Activated CD8-positive, alpha-beta T cell treated with anti-CD3 and anti-CD28 coated beads, Interleukin-2, amount 10 ng/mL, durations not matched to agents 7 days and 5 days (primary cell): ENCODE measurements at regions not wholly inside any gene's neighbourhood (a gene's known extent, or its start where the extent isn't known, plus 50 kb on each side); places are given as distances from the start of the nearest gene placed in this dataset.
"Not testable (repeated sequence)": the region's sequence is repeated elsewhere in the genome, so short reads cannot be mapped to it uniquely, and the experiment has no call there.

Experiments used
- ATAC-seq: fragments of 150-1000 bp; cut with Tn5 transposase; one replicate; pipeline ENCODE4 v1.10.0; 2021; ENCODE audit warnings: moderate library complexity
- CTCF ChIA-PET: fragments of 350-600 bp; sonication (Branson Sonifier 250); formaldehyde crosslinking; loops from one replicate; lab custom pipeline; 2021; ENCODE audit warnings: antibody characterized with exemption; lab: Charles Lee
- POLR2A ChIA-PET: fragments of 350-600 bp; sonication (Branson Sonifier 250); formaldehyde crosslinking; loops from one replicate; lab custom pipeline; 2021; ENCODE audit warnings: antibody characterized with exemption; lab: Charles Lee
- DNase-seq: peaks from one replicate; pipeline ENCODE4 v3.0.0-alpha.2; 2020
- H3K27ac Mint-ChIP-seq: one replicate; pipeline ENCODE4 v1.8.0; 2021; ENCODE audit warnings: mild to moderate bottlenecking, mixed read lengths
- H3K27me3 Mint-ChIP-seq: one replicate; pipeline ENCODE4 v1.8.0; 2021; ENCODE audit warnings: low read depth, mixed read lengths
- H3K36me3 Mint-ChIP-seq: one replicate; pipeline ENCODE4 v1.8.0; 2021; ENCODE audit warnings: low read depth, mixed read lengths
- H3K4me1 Mint-ChIP-seq: one replicate; pipeline ENCODE4 v1.8.0; 2021; ENCODE audit warnings: low read depth, mixed read lengths
- H3K4me3 Mint-ChIP-seq: one replicate; pipeline ENCODE4 v1.8.0; 2021; ENCODE audit warnings: mild to moderate bottlenecking, mixed read lengths
- H3K9me3 Mint-ChIP-seq: one replicate; pipeline ENCODE4 v1.8.0; 2022; ENCODE audit warnings: mixed read lengths; ENCODE audit not compliant: insufficient read depth

DNA sequence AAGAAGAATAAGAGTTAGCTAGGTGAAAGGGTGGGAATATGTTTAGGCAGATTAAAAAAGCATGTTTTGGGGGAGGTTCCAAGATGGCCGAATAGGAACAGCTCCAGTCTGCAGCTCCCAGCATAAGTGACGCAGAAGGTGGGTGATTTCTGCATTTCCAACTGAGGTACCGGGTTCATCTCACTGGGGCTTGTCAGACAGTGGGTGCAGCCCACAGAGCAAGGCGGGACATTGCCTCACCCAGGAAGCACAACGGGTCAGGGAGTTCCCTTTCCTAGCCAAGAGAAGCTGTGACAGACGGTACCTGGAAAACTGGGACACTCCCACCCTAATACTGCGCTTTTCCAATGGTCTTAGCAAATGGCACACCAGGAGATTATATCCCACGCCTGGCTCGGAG lies 60.5 kb upstream of the FMOD start:
- H3K27me3 Mint-ChIP-seq: peaks cover 29% of the 10 kb centered on the region
- POLR2A ChIA-PET, H3K36me3 Mint-ChIP-seq, H3K4me3 Mint-ChIP-seq, H3K27ac Mint-ChIP-seq, ATAC-seq, H3K4me1 Mint-ChIP-seq, H3K9me3 Mint-ChIP-seq, DNase-seq: not testable (repeated sequence)
- CTCF ChIA-PET: interaction anchor here (1.6 kb wide), 1 partner anchor 144 kb away, joined by 6 read pairs; no protein-coding TSS in a partner anchor

DNA sequence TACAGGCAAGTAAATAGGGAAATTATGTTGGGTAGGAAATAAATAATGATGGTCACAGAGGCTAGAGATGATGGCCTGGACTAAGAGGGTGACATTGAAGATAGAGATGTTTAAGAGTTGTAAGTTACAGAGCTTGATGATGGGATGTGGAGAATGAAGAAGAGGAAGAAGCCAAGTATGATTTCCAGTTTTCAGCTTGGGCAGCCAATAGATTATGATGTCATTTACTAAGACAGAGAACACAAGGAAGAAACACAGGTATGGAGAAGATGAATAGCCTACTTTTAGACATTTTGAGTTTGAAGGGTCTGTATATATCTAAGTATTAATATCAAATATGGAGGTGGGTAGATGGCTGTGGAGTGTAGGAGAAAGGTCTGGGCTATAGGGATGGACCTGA lies 56.0 kb upstream of the PRELP start:
- Mint-ChIP-seq H3K4me3 (no peak overlapping the region), H3K36me3 (no peaks in the 10 kb centered on the region), H3K27me3 (peaks cover 21% of the 10 kb centered on the region), H3K4me1 (no peaks in the 10 kb centered on the region), H3K9me3 (no peaks in the 10 kb centered on the region), H3K27ac (no peak overlapping the region)
- ATAC-seq (no peak), DNase-seq (no peak)
- ChIA-PET POLR2A (no interaction called here), CTCF (no interaction called here)

DNA sequence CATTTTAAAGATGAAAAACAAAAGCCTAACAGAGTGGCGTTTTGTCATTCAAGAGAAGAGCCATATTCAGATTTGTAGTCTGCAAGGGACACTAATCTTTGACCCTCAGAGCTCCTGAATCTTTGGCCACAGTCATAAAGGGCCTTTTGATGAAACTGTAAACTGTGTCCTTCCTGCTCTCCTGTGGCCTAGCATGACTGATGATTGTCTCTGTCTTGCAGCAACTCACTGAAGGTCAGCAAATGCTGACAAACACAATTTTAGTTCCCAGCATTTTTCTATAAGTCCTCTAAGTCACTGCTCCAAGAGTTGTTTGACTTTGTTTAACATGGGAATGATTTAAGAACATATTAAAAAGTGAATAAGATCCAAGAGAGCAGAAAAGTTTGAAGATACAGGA lies 55.3 kb upstream of the PRELP start:
- H3K27ac Mint-ChIP-seq: no peak overlapping the region
- POLR2A ChIA-PET: no interaction called here
- no peak overlapping the region for H3K4me3 Mint-ChIP-seq
- no peaks in the 10 kb centered on the region for H3K9me3 Mint-ChIP-seq
- CTCF ChIA-PET: no interaction called here
- peaks cover 25% of the 10 kb centered on the region for H3K27me3 Mint-ChIP-seq
- no peaks in the 10 kb centered on the region for H3K36me3 Mint-ChIP-seq
- no peak for ATAC-seq
- no peak for DNase-seq
- H3K4me1 Mint-ChIP-seq: no peaks in the 10 kb centered on the region

DNA sequence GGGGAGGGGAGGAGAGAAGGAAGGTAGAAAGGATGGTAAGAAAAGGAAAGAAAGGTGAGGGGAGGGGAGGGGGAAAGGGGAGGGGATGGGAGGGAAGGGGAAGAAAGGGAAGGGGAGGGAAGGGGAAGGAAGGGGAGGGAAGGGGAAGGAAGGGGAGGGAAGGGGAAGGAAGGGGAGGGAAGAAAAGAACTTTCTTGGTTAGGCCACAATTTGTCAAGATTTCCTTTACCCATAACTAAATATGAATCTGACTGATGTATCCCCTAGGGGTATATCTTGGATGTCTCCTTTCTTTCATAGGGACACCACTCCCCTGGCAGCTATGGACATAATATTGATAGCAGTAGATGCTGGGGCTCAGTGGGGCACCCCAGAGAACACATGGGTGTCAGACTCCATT lies 54.4 kb upstream of the PRELP start:
- no peaks in the 10 kb centered on the region for H3K36me3 Mint-ChIP-seq
- H3K27me3 Mint-ChIP-seq: peaks cover 23% of the 10 kb centered on the region
- H3K4me3 Mint-ChIP-seq: no peak overlapping the region
- ATAC-seq (no peak), DNase-seq (no peak)
- no peak overlapping the region for H3K27ac Mint-ChIP-seq
- ChIA-PET CTCF (no interaction called here), POLR2A (no interaction called here)
- no peaks in the 10 kb centered on the region for H3K9me3 Mint-ChIP-seq
- H3K4me1 Mint-ChIP-seq: no peaks in the 10 kb centered on the region

DNA sequence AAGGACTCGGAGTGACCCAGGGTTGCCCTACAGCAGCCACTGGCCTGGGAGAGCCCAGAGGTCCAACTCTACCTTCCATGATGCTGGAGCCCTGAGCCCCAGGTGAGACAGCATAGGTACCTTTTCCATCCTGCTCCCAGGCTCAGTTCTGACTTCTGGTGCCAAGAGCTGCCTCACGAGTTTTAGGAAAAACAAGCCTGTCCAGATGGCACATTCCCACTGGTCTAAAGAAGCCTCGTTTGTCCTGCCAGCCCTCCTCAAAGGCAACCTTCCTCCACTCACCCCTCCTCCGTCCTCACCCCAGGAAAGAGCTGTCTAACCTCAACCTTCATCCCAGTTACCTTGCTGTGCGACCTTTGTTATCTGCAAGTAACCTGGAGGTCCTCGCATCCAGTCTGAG lies 53.5 kb upstream of the PRELP start:
- CTCF ChIA-PET: no interaction called here
- POLR2A ChIA-PET: no interaction called here
- H3K36me3 Mint-ChIP-seq: no peaks in the 10 kb centered on the region

DNA sequence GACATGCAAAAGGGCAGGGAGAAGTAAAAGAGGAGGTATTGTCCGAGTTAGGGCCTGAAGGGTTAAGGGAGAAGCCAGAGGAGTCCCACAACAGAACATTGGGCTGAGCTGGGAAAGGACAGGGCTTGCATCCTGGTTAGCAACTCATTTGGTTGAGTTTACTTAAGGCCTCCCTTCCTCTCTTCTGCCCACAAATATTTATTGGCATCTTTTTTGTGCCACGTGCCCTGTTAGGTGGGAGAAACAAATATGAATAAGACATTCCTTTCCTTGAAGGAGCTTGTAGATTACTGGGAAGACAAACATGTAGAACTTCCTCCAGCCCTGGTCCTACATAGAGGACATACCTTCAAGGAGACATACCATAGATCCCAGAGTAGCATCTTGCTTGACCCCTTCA lies 53.0 kb upstream of the PRELP start:
- no peaks in the 10 kb centered on the region for H3K36me3 Mint-ChIP-seq
- no peak overlapping the region for H3K4me3 Mint-ChIP-seq
- no peaks in the 10 kb centered on the region for H3K4me1 Mint-ChIP-seq
- ATAC-seq: no peak
- H3K9me3 Mint-ChIP-seq: no peaks in the 10 kb centered on the region
- H3K27ac Mint-ChIP-seq: no peak overlapping the region
- H3K27me3 Mint-ChIP-seq: peaks cover 26% of the 10 kb centered on the region
- ChIA-PET CTCF (no interaction called here), POLR2A (no interaction called here)
- DNase-seq: no peak

More for the DNA sequence above, 53.5 kb upstream of the PRELP start:
- no peak for ATAC-seq
- Mint-ChIP-seq H3K27ac (no peak overlapping the region), H3K9me3 (no peaks in the 10 kb centered on the region), H3K4me1 (no peaks in the 10 kb centered on the region), H3K4me3 (no peak overlapping the region), H3K27me3 (peaks cover 24% of the 10 kb centered on the region)
- DNase-seq: no peak

DNA sequence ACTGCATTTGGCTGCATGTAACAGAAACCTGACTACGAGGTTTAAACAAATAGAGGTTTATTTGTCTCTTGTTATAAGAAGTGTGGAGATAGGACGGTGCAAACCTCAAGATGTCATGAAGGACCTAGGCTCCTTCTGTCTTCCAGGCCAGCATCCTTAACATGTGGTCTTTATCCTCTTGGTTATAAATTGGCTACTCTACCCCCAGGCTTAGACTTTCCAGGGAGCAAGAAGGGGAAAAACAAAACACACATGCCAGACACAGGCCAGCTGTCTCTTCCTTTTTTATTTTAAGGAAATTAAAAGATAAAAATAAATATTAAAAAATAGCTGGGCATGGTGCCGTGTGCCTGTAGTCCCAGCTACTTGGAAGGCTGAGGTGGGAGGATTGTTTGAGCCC lies 51.3 kb upstream of the PRELP start:
- DNase-seq (no peak), ATAC-seq (no peak)
- Mint-ChIP-seq H3K27me3 (peaks cover 22% of the 10 kb centered on the region), H3K9me3 (no peaks in the 10 kb centered on the region), H3K27ac (no peak overlapping the region), H3K4me3 (no peak overlapping the region), H3K36me3 (no peaks in the 10 kb centered on the region), H3K4me1 (no peaks in the 10 kb centered on the region)
- ChIA-PET CTCF (no interaction called here), POLR2A (no interaction called here)

DNA sequence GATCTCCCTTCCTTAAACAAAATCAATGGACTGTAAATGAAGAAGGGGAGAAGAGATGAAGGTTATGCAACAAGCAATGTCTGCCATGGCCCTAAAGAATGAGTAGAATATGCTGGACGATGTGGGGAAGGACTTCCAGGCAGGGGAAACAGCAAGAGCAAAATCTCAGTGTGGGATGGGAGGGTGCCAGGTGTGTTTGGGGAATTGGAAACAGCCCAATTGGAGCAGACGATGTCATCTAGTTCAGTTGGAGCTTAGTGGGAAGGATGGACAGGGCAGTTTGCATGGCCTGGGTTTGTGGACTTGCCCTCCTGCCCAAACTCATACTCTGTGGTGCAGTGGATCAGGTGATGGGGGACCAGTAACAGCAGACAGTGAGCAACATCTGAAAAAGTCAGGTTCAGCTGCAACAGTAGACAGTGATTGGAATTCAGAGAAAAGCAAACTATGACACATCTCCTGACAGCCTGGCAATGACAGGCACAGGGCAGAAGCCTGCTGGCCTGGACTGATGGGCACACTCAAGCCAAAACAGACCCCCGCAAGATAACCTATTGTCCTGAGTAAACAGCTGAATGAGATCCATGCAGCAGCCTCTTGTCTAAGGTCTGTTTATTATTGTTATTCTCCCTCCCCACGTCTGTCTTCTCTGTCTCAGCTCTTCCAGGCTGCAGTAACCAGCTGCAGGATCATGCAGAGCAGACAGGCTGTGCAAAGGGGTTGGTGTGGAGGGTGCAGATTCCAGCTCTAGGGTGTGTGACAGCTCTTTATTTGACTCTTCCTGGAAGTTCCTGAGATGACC lies 50.5 kb upstream of the PRELP start:
- ATAC-seq: no peak
- Mint-ChIP-seq H3K4me3 (no peak overlapping the region), H3K27me3 (peaks cover 21% of the 10 kb centered on the region), H3K27ac (no peak overlapping the region), H3K9me3 (no peaks in the 10 kb centered on the region), H3K4me1 (no peaks in the 10 kb centered on the region), H3K36me3 (no peaks in the 10 kb centered on the region)
- no peak for DNase-seq
- CTCF ChIA-PET: no interaction called here
- POLR2A ChIA-PET: no interaction called here

DNA sequence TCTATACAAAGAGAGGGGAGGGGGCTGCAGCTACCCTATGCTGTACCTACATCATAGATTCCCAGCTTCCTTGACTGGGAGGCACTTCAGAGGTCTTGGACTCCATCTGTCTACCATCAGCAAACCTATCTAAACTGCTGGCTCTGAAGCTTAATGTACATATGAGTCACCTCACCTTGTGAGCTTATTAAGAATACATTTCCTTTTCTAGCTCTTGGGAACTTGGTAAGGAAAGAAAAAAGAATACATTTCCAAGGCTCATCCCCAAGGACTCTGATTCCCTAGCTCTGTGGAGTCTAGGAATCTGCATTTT lies 50.0 kb upstream of the PRELP start:
- ATAC-seq (no peak), DNase-seq (no peak)
- Mint-ChIP-seq H3K27me3 (peaks cover 18% of the 10 kb centered on the region), H3K27ac (no peak overlapping the region), H3K4me1 (no peaks in the 10 kb centered on the region), H3K9me3 (no peaks in the 10 kb centered on the region), H3K4me3 (no peak overlapping the region), H3K36me3 (no peaks in the 10 kb centered on the region)
- POLR2A ChIA-PET: no interaction called here
- CTCF ChIA-PET: no interaction called here
